ENCODE measurements at regions not wholly inside any gene's neighbourhood (a gene's known extent, or its start where the extent isn't known, plus 50 kb on each side); places are given as distances from the start of the nearest gene placed in this dataset.
A peak's percentile ranks its signal among the peaks of the same experiment; 100 is the strongest.
"Not testable (repeated sequence)": the region's sequence is repeated elsewhere in the genome, so short reads cannot be mapped to it uniquely, and the experiment has no call there.

DNA sequence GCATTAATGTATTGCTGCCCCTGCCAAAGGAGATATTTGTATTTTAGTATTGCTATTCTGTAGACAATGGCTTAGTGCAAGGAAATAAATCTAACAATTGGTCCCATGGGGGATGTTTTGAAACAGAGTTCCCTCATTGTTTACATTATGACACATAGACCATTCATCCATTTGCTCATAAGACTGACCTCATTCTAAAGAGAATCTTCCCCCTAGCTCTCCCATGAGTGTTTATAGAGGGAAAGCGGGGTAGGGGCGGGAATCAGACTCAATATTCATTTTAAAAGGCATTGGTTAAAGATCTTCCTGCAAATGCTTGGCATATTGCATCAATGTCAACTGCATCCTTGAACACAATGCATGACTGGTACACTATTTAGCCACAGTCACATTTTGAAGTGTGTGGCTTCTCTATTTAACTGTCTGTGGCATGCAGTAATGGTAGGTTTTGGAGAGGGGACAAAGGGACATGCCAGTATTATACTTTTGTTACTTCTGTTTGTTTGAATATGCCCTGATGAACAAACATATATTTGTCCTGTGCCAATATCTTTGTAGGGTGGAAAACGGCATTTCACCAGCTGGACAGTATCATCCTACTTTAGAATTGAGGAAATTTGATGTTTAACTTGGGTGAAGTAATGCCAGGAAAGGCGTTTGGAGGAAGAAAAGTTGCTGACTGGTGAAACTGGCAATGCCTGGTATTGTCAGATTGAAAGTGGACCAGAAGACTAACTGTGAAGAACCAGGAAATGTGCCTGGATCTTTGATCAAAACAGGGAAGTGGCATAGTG, 84.1 kb upstream of the MEGF10 start:
- no peak for DNase-seq (ENCODE audit: extremely low read depth in 1 of 11, low read depth in 9 of 11, low spot score in 4 of 11)

GRCh38 chr5:127210042-127210441, 80.6 kb upstream of the MEGF10 start:
- no peak for DNase-seq (ENCODE audit: extremely low read depth in 1 of 11, low read depth in 9 of 11, low spot score in 4 of 11)

DNA sequence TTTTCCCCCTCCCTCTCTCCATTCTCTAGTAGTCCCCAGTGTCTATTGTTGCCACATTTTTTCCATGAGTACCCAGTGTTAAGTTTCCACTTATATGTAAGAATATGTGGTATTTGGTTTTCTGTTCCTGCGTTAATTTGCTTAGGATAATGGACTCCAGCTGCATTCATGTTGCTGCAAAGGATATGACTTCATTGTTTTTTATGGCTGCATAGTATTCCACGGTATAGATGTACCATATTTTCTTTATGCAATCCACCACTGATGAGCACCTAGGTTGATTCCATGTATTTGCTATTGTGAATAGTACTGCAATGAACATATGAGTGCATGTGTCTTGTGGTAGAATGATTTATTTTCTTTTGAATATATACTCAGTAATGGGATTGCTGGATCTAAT, 77.4 kb upstream of the MEGF10 start:
- DNase-seq (ENCODE audit: extremely low read depth in 1 of 11, low read depth in 9 of 11, low spot score in 4 of 11) = no peak

DNA sequence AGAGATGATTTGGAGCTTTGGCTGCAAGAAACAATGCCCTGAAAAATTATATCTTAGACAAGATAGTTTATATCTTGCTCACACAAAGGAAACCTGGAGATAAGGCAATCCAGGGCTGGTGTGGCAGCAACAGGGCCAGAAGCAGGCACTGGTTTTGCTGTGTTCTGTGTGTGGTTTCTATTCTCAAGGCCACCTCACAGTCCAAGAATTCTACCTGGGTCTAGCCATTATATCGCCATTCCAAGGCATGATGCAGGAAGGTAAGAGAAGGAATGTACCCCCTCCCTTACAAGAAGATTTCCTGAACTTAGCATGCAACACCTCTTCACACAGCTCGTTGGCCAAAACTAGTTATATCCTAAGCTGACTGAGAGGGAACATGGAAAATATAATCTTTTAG, 74.5 kb upstream of the MEGF10 start:
- DNase-seq (ENCODE audit: extremely low read depth in 1 of 11, low read depth in 9 of 11, low spot score in 4 of 11) = no peak

DNA sequence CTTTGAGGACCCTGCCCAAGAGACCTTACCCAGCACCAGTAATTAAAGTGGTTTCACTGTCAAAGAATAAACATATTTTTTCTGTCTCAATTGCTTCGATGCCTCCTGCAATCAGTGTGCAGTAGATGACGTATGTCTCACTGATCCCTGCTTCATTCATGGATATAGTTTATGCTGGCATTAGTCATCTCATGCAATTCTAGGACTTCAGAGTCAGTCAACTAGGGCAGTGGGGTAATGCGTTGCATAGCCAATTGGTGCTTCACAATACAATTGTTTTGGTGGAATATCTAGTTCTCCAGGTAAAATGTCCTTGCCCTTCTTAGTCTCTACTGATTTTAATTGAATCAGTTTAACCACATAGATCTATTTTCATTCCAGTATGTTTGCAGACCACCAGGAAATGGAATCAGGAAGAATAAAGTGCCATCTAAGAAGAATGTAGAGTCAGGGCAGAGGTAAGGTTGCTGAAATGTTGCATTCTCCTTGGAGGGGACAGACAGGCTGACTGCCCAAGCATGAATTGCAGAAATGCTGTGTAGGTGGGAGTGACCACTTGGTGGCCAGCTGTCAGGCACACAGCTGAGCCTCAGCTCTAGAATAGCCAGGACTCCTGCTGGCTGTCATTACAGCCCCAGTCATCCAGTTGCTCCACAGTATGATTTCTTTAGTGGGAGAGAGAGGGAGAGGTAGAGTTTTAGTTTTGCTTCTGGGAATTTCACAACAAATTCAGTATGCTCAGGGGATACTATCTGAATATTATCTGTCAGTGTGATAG, 73.5 kb upstream of the MEGF10 start:
- peak in 2 of 11 donors; percentile 13 to 14 for DNase-seq (ENCODE audit: extremely low read depth in 1 of 11, low read depth in 9 of 11, low spot score in 4 of 11)

DNA sequence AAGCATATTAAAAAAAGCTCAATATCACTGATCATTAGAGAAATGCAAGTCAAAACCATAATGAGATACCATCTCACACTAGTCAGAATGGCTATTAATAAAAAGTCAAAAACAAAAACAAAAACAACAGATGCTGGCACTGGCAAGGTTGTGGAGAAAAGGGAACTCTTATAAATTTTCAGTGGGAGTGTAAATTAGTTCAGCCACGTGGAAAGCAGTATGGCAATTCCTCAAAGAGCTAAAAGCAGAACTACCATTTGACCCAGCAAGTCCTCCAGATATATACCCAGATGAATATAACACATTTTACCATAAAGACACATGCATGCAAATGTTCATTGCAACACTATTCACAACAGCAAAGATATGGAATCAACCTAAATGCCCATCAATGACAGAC, 68.7 kb upstream of the MEGF10 start:
- not testable (repeated sequence) for DNase-seq (ENCODE audit: extremely low read depth in 1 of 11, low read depth in 9 of 11, low spot score in 4 of 11)

GRCh38 chr5:127222571-127223156, 67.9 kb upstream of the MEGF10 start:
- not testable (repeated sequence) for DNase-seq (ENCODE audit: extremely low read depth in 1 of 11, low read depth in 9 of 11, low spot score in 4 of 11)

- no peak for DNase-seq (ENCODE audit: extremely low read depth in 1 of 11, low read depth in 9 of 11, low spot score in 4 of 11)
These were observed 67.2 kb upstream of the MEGF10 start for GRCh38 chr5:127223256-127223974.

- DNase-seq (ENCODE audit: extremely low read depth in 1 of 11, low read depth in 9 of 11, low spot score in 4 of 11) = no peak
These were observed 62.7 kb upstream of the MEGF10 start for GRCh38 chr5:127227881-127228280.

GRCh38 chr5:127228540-127229184, 61.9 kb upstream of the MEGF10 start:
- DNase-seq (ENCODE audit: extremely low read depth in 1 of 11, low read depth in 9 of 11, low spot score in 4 of 11) = peak in 2 of 11 donors; percentile 12 to 22

DNA sequence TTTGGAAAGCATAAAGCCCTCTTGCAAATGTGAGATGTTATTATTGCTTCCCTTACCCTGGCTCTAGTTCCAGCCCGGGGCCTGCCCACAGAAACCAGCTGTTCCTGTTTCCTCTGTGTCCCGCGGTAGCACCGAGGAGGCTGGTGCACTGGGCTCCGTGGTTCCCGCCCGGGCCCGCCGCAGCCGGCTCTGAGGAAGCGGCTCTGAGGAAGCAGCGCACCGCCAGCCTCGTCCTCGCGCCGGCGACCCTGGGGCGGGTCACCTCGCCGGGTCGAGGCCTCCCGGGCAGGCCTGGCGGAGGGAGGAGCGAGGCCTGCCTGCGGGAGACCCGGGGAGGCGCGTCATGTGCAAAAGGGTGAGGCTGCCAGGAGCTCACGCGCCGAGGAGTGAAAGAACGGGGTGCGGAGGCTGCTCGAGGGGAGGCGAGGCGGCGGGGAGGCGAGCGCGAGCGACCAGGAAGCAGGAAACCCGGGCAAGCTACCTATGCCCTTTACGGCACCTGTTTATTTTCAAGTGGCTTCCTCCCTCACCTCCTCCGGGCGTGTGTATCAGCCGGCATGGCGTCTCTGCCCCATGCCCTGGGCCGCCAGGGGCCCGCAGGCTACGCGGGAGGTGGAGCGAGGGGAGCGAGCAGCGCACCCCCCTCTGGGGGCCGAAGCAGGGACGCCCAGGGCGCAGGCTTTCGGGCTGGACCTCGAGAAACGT, 61.3 kb upstream of the MEGF10 start:
- peak in 7 of 11 donors; percentile 12 to 29 (median 22) for DNase-seq (ENCODE audit: extremely low read depth in 1 of 11, low read depth in 9 of 11, low spot score in 4 of 11)

GRCh38 chr5:127231118-127231517, 59.5 kb upstream of the MEGF10 start:
- no peak for DNase-seq (ENCODE audit: extremely low read depth in 1 of 11, low read depth in 9 of 11, low spot score in 4 of 11)

DNA sequence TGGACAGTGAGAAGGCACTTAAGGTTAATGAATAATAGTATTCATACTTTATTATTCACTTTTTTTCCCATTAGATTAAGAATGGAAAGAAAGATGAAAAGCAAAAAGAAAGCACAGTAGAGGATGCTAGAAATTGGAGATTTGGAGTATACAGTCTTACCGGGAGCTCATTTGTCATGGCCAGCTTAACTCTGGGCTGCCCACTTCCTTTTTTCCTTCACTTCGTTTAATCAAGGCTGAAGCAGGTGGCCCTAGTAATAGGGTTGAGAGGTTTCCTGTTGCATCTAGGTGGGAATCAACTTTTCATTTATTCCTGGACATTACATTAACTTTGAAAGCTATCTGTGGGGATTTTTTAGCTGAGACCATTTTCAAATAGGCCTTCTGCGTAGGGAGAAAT, 57.0 kb upstream of the MEGF10 start:
- DNase-seq (ENCODE audit: extremely low read depth in 1 of 11, low read depth in 9 of 11, low spot score in 4 of 11) = no peak

- DNase-seq (ENCODE audit: extremely low read depth in 1 of 11, low read depth in 9 of 11, low spot score in 4 of 11) = no peak
These were observed 55.5 kb upstream of the MEGF10 start for GRCh38 chr5:127235136-127235535.

DNA sequence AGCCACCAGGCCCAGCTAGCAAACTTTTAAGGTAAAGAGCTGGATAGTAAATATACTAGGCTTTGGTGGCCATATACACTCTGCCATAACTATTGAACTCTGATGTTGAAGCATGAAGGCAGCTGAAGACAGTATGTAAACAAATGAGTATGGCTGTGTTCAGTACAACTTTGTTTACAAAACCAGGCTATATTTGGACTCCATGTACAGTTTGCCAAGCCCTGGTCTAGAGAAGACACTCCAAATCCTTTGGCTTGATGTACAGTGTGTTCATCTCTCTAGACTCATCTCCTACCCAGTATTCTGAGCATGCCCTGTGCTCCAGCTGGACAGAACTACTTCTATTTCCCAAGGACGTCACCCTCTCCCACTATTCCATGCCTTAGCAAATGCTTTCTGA, 54.3 kb upstream of the MEGF10 start:
- no peak for DNase-seq (ENCODE audit: extremely low read depth in 1 of 11, low read depth in 9 of 11, low spot score in 4 of 11)
